ENCODE measurements at regions not wholly inside any gene's neighbourhood (a gene's known extent, or its start where the extent isn't known, plus 50 kb on each side); places are given as distances from the start of the nearest gene placed in this dataset.

DNA sequence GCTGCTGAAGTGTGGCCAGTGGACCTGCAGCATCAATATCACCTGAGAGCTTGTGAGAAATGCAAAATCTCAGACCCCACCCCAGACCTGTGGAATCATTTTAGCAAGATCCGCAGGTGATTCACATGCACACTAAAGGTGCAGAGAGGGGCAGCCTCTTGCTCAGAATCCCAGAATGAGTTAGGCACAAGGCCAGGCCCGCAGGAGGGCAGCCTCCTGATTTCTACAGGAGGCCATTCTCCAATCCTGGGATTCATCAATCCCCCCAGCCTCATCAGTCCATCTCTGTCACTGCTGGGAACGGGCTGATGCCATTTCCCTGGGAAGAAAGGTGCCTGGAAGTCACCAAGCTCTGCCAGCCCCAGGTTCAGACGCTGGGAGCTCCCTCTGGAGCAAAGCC lies 63.0 kb upstream of the GPR26 start:
- TF ChIP-seq, protein P1, sequence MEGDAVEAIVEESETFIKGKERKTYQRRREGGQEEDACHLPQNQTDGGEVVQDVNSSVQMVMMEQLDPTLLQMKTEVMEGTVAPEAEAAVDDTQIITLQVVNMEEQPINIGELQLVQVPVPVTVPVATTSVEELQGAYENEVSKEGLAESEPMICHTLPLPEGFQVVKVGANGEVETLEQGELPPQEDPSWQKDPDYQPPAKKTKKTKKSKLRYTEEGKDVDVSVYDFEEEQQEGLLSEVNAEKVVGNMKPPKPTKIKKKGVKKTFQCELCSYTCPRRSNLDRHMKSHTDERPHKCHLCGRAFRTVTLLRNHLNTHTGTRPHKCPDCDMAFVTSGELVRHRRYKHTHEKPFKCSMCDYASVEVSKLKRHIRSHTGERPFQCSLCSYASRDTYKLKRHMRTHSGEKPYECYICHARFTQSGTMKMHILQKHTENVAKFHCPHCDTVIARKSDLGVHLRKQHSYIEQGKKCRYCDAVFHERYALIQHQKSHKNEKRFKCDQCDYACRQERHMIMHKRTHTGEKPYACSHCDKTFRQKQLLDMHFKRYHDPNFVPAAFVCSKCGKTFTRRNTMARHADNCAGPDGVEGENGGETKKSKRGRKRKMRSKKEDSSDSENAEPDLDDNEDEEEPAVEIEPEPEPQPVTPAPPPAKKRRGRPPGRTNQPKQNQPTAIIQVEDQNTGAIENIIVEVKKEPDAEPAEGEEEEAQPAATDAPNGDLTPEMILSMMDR (IDR thresholded peaks at IDR 0.05; ENCODE audit: control extremely low read depth in 1 of 3, insufficient read depth in 1 of 3, low read depth in 1 of 3, low read length in 3 of 3): no peak
- TF ChIP-seq CTBP2 (IDR thresholded peaks at IDR 0.05; ENCODE audit: borderline replicate concordance, insufficient read depth, insufficient read length, low read length) (no peak), NRF1 (IDR thresholded peaks at IDR 0.05; ENCODE audit: low read depth, low read length) (no peak), CBX8 (IDR thresholded peaks at IDR 0.05; ENCODE audit: borderline replicate concordance, low read depth, low read length) (no peak), SP1 (IDR thresholded peaks at IDR 0.05; ENCODE audit: low read depth, low read length) (no peak), POLR2AphosphoS5 (IDR thresholded peaks at IDR 0.05; ENCODE audit: low read depth, low read length) (no peak), CEBPB (IDR thresholded peaks at IDR 0.05; ENCODE audit: low read depth, low read length) (no peak), YY1 (IDR thresholded peaks at IDR 0.05; ENCODE audit: low read depth, low read length) (no peak)
- TF ChIP-seq, protein P2, sequence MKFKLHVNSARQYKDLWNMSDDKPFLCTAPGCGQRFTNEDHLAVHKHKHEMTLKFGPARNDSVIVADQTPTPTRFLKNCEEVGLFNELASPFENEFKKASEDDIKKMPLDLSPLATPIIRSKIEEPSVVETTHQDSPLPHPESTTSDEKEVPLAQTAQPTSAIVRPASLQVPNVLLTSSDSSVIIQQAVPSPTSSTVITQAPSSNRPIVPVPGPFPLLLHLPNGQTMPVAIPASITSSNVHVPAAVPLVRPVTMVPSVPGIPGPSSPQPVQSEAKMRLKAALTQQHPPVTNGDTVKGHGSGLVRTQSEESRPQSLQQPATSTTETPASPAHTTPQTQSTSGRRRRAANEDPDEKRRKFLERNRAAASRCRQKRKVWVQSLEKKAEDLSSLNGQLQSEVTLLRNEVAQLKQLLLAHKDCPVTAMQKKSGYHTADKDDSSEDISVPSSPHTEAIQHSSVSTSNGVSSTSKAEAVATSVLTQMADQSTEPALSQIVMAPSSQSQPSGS (IDR thresholded peaks at IDR 0.05; ENCODE audit: low read length): no peak

Data from H1 (cell line).